ENCODE measurements at regions not wholly inside any gene's neighbourhood (a gene's known extent, or its start where the extent isn't known, plus 50 kb on each side); places are given as distances from the start of the nearest gene placed in this dataset.
A peak's percentile ranks its signal among the peaks of the same experiment; 100 is the strongest.

DNA sequence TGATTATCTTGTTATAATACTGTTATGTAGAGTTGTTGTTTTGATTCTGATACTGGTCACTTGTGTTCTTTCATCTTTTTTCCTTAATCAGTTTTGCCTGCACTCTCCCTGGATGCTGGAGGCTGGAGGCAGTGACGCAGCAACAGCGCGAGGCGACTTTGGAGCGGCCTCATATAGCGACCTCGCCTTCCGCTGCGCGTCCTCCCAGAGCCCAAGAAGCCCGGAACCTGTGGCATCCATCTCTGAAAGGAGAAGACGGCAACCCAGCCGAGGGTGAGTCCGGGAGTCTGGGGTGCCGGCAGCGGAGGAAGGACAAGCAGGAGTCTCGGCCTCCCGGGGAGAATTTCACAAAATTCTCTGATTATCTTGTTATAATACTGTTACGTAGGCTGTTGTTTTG, 161.2 kb downstream of the ZNF33B start:
- ChIA-PET POLR2A (no interaction called here), CTCF (no interaction called here)
- DNase-seq (ENCODE audit: extremely low spot score): no peak
- TF ChIP-seq, protein P1, sequence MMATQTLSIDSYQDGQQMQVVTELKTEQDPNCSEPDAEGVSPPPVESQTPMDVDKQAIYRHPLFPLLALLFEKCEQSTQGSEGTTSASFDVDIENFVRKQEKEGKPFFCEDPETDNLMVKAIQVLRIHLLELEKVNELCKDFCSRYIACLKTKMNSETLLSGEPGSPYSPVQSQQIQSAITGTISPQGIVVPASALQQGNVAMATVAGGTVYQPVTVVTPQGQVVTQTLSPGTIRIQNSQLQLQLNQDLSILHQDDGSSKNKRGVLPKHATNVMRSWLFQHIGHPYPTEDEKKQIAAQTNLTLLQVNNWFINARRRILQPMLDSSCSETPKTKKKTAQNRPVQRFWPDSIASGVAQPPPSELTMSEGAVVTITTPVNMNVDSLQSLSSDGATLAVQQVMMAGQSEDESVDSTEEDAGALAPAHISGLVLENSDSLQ (IDR thresholded peaks at IDR 0.05): no peak
- TF ChIP-seq SP1 (IDR thresholded peaks at IDR 0.05): no peak
- no peak for TF ChIP-seq L3MBTL2 (conservative IDR thresholded peaks at IDR 0.05)
- no peak for TF ChIP-seq BHLHE40 (IDR thresholded peaks at IDR 0.05; ENCODE audit: borderline replicate concordance)
- TF ChIP-seq ELF4 (IDR thresholded peaks at IDR 0.05): no peak
- no peak for TF ChIP-seq CTBP1 (IDR thresholded peaks at IDR 0.05; ENCODE audit: borderline replicate concordance)
- TF ChIP-seq TARDBP (IDR thresholded peaks at IDR 0.05): no peak
- TF ChIP-seq FOXK2 (IDR thresholded peaks at IDR 0.05): no peak
- no peak for TF ChIP-seq ZNF384 (IDR thresholded peaks at IDR 0.05)
- TF ChIP-seq SUZ12 (IDR thresholded peaks at IDR 0.05): no peak

DNA sequence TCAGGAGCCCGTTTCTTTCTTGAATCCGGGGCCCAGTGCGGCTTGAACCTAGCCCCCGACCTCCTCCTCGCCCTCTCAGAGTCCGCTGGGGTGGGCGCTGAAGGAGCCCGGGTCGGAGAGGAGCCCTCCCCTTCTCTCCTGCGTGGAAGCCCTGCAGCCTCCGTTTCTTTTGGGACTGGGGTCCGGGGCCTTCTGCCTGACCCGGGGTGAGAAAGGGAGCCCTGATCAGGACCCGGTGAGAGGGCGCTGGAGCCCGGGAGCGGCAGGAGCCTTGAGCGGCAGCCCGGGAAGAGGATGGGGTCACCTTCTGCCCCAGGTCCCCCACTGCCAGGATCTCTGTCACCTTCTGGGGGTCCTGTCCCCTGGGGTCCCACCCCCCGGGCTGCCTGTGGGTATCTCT, 162.3 kb downstream of the ZNF33B start:
- DNase-seq (ENCODE audit: extremely low spot score): no peak
- no peak for TF ChIP-seq ZNF384 (IDR thresholded peaks at IDR 0.05)
- TF ChIP-seq HDGF (IDR thresholded peaks at IDR 0.05; ENCODE audit: borderline replicate concordance): no peak
- ChIA-PET POLR2A (no interaction called here), CTCF (no interaction called here)

DNA sequence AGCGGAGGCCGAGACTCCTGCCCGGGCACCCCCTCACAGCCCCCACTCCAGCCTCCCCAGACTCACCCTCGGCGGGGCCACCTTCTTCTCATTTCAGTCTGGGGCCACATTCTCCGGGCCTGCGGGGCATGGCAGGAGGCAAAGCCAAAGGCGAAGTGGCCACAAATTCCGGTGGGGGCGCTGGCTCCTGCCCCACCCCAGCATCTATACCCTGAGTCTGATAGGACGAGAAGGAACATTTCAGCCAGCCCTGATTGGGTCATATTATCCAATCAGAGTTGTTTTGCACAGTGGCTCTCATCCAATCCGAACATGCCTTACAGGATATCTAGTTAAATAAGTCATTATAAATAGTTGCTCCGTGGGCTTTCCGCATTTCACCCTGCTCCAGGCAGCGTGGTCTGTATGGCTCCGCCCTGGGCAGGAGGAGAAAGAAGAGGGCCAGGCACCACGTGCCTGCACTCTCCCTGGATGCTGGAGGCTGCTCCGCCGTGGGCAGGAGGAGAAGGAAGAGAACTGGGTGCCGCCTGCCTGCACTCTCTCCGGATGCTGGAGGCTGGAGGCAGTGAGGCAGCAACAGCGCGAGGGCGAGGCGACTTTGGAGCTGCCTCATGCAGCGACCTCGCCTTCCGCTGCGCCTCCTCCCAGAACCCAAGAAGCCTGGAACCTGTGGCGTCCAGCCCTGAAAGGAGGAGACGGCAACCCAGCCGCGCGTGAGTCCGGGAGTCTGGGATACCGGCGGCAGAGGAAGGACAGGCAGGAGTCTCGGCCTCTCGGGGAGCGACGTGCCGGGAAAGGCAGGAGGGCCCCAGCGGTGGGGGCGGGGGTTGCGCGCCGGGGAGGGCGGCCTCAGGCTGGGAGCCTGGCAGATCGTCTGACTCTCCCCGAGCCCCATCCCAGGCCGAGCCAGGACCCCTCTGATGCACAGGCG, 162.9 kb downstream of the ZNF33B start:
- POLR2A ChIA-PET: no interaction called here
- CTCF ChIA-PET: no interaction called here
- peak; percentile 98 for TF ChIP-seq L3MBTL2 (conservative IDR thresholded peaks at IDR 0.05)
- TF ChIP-seq ELF4 (IDR thresholded peaks at IDR 0.05): no peak
- no peak for TF ChIP-seq CTBP1 (IDR thresholded peaks at IDR 0.05; ENCODE audit: borderline replicate concordance)
- peak; percentile 50 for DNase-seq (ENCODE audit: extremely low spot score)

DNA sequence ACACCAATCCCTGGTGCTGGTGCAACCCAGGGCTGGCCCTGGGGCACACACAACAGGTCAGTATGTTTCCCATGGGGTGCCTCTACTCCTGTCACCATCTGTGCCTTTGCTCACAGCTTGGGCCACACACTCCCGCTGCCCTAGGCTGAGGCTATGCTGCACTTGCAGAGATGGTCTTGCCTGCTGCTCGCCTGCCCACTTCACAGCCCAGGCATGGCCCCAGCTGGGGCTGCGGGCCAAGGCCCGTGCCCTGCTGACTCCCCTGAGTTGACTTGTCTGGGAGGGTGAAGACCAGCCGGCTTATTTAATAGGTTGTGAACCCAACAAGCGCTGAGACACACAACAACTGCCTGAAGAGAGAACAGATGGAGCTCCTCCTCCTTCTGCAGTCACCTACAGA, 184.1 kb downstream of the ZNF33B start:
- ChIA-PET POLR2A (no interaction called here), CTCF (no interaction called here)
- TF ChIP-seq BHLHE40 (IDR thresholded peaks at IDR 0.05; ENCODE audit: borderline replicate concordance) (no peak), HDGF (IDR thresholded peaks at IDR 0.05; ENCODE audit: borderline replicate concordance) (no peak), LEF1 (IDR thresholded peaks at IDR 0.05; ENCODE audit: borderline replicate concordance) (no peak), ARNT (IDR thresholded peaks at IDR 0.05) (no peak), FOXM1 (IDR thresholded peaks at IDR 0.05; ENCODE audit: borderline replicate concordance) (no peak), ZNF384 (IDR thresholded peaks at IDR 0.05) (no peak), FOXK2 (IDR thresholded peaks at IDR 0.05) (no peak), NFRKB (IDR thresholded peaks at IDR 0.05) (no peak), L3MBTL2 (conservative IDR thresholded peaks at IDR 0.05) (no peak), CTBP1 (IDR thresholded peaks at IDR 0.05; ENCODE audit: borderline replicate concordance) (no peak), TARDBP (IDR thresholded peaks at IDR 0.05) (no peak), SP1 (IDR thresholded peaks at IDR 0.05) (no peak), ELF4 (IDR thresholded peaks at IDR 0.05) (no peak), FOXA1 (IDR thresholded peaks at IDR 0.05) (no peak)
- no peak for DNase-seq (ENCODE audit: extremely low spot score)

DNA sequence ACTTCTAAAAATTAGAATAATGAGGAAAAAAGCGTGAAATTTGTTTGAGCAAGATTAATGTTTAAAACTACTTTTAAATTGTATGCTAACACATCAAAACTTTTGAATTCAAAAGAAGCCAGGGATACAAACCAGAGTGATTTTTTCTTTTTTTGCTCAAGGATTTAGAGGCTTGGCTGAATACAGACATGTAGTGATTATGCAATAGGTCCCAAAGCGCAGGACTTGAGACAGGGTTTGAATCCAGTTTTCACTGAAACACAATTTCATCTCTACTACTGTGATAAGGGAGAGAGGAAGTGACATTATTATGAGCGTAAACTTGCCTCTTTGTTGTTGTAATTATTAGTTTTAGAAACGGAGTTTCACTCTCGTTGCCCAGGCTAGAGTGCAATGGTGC, 207.3 kb downstream of the ZNF33B start:
- DNase-seq (ENCODE audit: extremely low spot score): no peak
- ChIA-PET POLR2A (no interaction called here), CTCF (no interaction called here)
- no peak for TF ChIP-seq CTBP1 (IDR thresholded peaks at IDR 0.05; ENCODE audit: borderline replicate concordance)
- TF ChIP-seq LEF1 (IDR thresholded peaks at IDR 0.05; ENCODE audit: borderline replicate concordance): no peak
- TF ChIP-seq L3MBTL2 (conservative IDR thresholded peaks at IDR 0.05): no peak
- no peak for TF ChIP-seq ZNF384 (IDR thresholded peaks at IDR 0.05)
- TF ChIP-seq ELF4 (IDR thresholded peaks at IDR 0.05): no peak
- no peak for TF ChIP-seq HDGF (IDR thresholded peaks at IDR 0.05; ENCODE audit: borderline replicate concordance)
- no peak for TF ChIP-seq FOXA1 (IDR thresholded peaks at IDR 0.05)
- no peak for TF ChIP-seq NFRKB (IDR thresholded peaks at IDR 0.05)
- no peak for TF ChIP-seq ARNT (IDR thresholded peaks at IDR 0.05)
- no peak for TF ChIP-seq SP1 (IDR thresholded peaks at IDR 0.05)

DNA sequence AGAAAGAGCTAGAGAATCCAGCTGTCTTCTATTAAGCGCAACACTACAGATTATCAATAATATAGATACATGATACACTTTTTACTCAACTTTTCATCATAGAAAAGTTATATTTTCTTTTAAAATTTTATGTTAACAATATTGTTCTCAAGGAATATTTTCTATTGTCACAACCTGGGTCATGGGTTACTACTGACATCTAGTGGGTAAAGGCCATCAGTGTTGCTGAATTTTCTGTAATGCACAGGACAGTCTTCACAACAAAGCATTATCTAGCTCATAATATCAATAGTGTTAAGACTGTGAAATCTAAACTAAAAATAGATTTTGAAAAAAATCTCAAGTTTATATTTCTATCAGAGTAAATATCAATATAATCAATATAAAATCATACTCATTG, 209.8 kb downstream of the ZNF33B start:
- TF ChIP-seq FOXA1 (IDR thresholded peaks at IDR 0.05): no peak
- TF ChIP-seq NFRKB (IDR thresholded peaks at IDR 0.05): no peak
- no peak for TF ChIP-seq CTBP1 (IDR thresholded peaks at IDR 0.05; ENCODE audit: borderline replicate concordance)
- no peak for TF ChIP-seq SP1 (IDR thresholded peaks at IDR 0.05)
- TF ChIP-seq TARDBP (IDR thresholded peaks at IDR 0.05): no peak
- TF ChIP-seq HDGF (IDR thresholded peaks at IDR 0.05; ENCODE audit: borderline replicate concordance): no peak
- no peak for TF ChIP-seq ELF4 (IDR thresholded peaks at IDR 0.05)
- TF ChIP-seq, protein P1 (IDR thresholded peaks at IDR 0.05): no peak
- no peak for TF ChIP-seq ARNT (IDR thresholded peaks at IDR 0.05)
- no peak for TF ChIP-seq L3MBTL2 (conservative IDR thresholded peaks at IDR 0.05)
- no peak for TF ChIP-seq FOXK2 (IDR thresholded peaks at IDR 0.05)
- no peak for TF ChIP-seq LEF1 (IDR thresholded peaks at IDR 0.05; ENCODE audit: borderline replicate concordance)
- TF ChIP-seq BHLHE40 (IDR thresholded peaks at IDR 0.05; ENCODE audit: borderline replicate concordance): no peak
- no peak for TF ChIP-seq SUZ12 (IDR thresholded peaks at IDR 0.05)
- no peak for TF ChIP-seq ZNF384 (IDR thresholded peaks at IDR 0.05)
- no peak for TF ChIP-seq FOXM1 (IDR thresholded peaks at IDR 0.05; ENCODE audit: borderline replicate concordance)
- ChIA-PET CTCF (interaction anchor here (0.6 kb wide), 1 partner anchor 59 kb away, joined by 3 read pairs; no protein-coding TSS in a partner anchor), POLR2A (no interaction called here)
- no peak for DNase-seq (ENCODE audit: extremely low spot score)

DNA sequence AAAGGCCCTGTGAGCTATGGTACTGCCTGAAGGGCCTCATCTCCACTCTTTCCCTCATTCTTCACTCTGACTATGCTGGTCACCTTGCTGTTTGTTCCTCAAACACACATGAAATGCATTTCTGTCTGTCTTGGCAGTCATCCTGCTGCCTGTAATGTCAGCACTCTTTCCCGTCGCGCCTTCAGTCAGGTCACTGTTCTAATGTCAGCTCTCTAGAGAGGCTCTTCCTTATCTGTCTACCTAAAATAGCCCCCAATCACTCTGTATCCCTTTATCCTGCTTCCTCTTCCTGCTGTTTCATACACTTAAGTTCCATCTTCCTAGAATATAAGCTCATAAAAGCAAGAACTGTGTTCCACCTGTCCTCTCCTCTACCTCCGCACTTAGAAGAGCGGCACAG, 215.5 kb downstream of the ZNF33B start:
- no peak for TF ChIP-seq CTBP1 (IDR thresholded peaks at IDR 0.05; ENCODE audit: borderline replicate concordance)
- TF ChIP-seq, protein P1 (IDR thresholded peaks at IDR 0.05): no peak
- no peak for TF ChIP-seq FOXA1 (IDR thresholded peaks at IDR 0.05)
- TF ChIP-seq HDGF (IDR thresholded peaks at IDR 0.05; ENCODE audit: borderline replicate concordance): no peak
- no peak for TF ChIP-seq FOXM1 (IDR thresholded peaks at IDR 0.05; ENCODE audit: borderline replicate concordance)
- no peak for TF ChIP-seq ELF4 (IDR thresholded peaks at IDR 0.05)
- no peak for TF ChIP-seq ARNT (IDR thresholded peaks at IDR 0.05)
- no peak for TF ChIP-seq NFRKB (IDR thresholded peaks at IDR 0.05)
- TF ChIP-seq FOXK2 (IDR thresholded peaks at IDR 0.05): no peak
- no peak for TF ChIP-seq L3MBTL2 (conservative IDR thresholded peaks at IDR 0.05)
- no peak for TF ChIP-seq ZNF384 (IDR thresholded peaks at IDR 0.05)
- TF ChIP-seq SP1 (IDR thresholded peaks at IDR 0.05): no peak
- TF ChIP-seq SUZ12 (IDR thresholded peaks at IDR 0.05): no peak

More for the DNA sequence above, 215.5 kb downstream of the ZNF33B start:
- CTCF ChIA-PET: no interaction called here
- POLR2A ChIA-PET: no interaction called here
- DNase-seq (ENCODE audit: extremely low spot score): no peak
